DMS114 treated with DMSO at 0.1 percent for 48 hours (cell line): ENCODE measurements at regions not wholly inside any gene's neighbourhood (a gene's known extent, or its start where the extent isn't known, plus 50 kb on each side); places are given as distances from the start of the nearest gene placed in this dataset.

Experiments
- DNase-seq: peaks from one replicate; lab custom pipeline; 2025; ENCODE audit not compliant: unreplicated experiment; lab: John Stamatoyannopoulos, UW

DNA sequence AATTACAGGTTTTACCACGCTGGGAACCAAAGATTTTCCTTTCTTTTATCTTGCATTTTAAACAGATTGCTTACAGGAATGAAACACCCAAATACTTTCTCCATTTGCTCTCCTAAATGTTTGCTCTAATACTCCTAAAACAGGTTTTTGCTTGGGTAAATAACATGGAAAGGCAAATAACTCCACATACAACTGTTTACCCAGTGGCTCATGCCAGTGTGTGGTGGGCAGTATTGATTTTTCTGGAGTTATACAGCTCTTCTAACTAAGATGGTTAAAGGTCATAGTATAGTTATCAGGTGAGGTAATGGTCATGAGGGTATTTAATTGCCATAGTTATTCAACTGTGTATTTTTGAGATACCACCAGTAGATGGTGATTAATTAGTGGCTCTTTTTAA, 61.2 kb upstream of the RAB27B start:
- no peak for DNase-seq

DNA sequence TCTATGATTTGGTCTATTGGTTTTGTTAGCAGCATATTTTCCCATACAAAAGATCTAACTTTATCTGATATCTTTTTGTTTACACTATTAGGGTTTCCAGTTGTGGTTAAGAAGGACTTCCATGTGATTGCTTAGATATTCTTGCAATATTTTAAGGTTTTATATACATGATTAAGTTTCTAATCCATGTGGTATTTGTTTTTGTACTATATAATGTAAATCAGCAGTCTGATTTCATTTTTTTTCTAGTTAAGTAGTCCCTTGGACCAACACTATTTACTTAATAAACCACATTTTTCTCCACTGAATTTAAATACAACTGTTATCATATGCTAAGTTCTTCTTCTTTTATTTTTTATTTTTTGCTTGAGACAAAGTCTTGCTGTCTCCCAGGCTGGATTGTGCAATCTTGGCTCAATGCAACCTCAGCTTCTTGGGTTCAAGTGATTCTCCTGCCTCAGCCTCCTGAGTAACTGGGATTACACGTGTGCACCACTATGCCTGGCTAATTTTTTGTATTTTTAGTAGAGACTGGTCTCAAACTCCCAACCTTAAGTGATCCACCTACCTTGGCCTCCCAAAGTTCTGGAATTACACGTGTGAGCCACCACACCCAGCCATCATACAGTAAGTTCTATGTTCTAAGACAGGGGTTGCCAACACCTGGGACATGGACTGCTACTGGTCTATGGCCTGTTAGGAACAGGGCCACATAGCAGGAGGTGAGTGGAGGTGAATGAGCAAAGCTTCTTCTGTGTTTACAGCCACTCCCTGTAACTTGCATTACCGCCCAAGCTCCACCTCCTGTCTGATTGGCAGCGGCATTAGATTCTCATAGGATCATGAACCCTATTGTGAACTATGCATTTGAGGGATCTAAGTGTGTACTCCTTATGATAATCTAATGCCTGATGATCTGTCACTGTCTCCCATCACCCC, 58.5 kb upstream of the RAB27B start:
- no peak for DNase-seq

DNA sequence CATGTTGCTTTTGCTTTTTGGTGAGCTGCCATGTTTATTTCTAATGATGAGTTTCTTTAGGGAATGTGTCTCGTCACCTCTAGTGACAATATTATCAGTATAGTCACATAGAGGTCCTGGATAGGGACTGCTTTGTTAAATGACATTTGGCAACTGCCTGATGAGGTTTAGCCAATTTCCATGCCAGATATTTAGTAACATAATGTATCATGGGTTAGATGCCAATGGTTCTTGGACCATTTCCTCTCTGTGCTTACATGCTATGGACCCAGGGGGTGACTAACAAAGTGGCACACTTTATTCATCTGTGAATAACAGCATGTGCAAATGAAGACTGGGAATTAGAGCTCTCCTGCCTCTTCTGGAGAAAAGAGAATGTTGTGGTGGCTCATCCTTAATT, 56.2 kb upstream of the RAB27B start:
- DNase-seq, result no peak

DNA sequence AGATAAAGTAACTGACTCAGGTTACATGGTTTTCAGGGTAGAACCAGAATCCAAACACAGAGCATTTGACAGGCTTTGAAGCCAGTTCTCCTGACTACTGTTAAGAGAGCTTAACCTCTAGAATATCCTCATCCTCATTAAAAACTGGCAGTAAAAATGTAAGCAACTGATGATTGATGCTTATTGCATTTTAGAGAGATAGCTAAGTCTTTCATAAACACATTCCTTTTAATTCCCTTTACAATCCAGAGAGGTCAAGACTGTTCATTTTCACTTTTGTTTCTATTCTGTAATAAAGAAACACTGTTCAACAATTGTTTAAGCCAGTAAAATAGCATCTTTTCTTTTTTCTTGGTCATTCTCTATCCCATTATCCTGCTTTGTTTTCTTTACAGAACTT, 53.9 kb upstream of the RAB27B start:
- no peak for DNase-seq

DNA sequence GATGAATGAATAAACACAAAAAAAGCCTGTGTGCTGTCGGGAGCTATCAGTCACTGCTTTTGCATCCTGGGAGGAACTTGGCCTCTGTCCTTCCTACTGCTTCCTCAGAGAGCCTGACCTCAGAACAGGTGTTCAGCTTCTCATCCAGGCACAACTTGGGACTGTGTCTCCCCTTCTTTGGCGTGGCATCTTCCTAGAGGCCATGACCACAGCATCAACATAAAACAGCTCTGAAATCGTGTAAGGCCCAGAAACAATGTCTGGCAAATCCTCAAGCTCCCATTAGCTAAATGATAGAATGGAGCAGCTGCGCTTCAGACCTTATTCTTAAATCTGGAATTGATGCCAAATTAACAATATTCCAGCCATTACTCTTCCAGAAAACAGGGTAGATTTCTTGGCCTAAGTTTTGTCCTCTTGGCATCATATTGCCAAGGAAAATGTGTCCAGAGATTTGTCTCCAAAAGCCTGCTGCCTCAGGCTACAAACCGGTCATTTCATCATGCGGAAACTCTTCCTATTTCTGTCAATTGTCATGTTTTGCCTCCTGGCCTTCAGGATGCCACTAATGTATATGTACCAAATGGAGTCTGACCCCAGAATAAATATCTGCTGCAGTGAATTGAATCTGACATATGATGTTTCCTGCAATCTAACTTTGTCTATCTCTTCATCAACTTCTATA, 53.2 kb upstream of the RAB27B start:
- DNase-seq, result no peak

DNA sequence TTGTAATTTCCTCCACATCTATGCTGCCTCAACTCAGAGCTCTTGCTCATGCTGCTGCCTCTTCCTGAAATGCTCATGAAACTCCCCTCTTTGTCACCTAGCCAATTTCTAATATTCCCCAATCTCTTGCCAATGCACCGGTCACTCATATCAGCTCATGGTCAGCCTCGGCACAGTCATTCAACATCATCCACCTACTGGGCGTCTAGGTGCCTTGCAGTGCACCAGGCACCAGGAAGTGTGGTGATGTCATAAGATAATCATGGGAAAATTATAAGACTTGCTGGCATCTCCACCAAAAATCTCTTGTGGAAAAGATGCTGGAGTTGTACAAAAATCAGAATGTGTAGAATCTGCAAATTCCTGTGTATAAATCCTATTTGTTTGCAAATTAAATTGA, 52.6 kb upstream of the RAB27B start:
- no peak for DNase-seq

DNA sequence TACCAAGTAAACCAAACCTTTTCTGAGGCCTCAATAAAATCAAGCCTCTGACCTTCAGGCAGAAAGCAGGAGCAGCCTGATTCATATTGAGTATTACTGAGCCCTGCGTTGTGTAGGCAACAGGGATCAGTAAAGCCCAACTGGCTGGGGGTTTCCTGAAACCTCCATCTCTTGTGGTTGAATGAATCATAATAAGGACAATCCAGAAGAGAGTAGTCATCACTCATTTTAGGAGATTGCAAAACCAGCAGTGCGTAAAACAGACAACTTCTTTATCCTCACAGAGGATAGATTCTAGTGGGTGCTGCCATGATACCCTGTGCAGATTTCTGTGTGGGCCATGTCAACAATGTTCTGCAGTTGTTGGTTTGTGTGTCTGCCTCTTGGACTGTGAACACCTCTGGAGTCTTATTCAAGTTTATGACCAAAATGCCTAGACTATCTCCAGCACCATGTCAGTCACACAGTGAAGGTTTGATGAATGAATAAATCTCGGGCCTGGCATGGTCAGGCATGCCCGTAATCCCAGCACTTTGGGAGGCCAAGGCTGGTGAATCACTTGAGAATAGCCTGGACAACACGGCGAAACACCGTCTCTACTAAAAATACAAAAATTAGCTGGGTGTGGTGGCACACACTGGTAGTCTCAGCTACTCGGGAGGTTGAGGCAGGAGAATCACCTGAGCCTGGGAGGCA, 51.8 kb upstream of the RAB27B start:
- no peak for DNase-seq

DNA sequence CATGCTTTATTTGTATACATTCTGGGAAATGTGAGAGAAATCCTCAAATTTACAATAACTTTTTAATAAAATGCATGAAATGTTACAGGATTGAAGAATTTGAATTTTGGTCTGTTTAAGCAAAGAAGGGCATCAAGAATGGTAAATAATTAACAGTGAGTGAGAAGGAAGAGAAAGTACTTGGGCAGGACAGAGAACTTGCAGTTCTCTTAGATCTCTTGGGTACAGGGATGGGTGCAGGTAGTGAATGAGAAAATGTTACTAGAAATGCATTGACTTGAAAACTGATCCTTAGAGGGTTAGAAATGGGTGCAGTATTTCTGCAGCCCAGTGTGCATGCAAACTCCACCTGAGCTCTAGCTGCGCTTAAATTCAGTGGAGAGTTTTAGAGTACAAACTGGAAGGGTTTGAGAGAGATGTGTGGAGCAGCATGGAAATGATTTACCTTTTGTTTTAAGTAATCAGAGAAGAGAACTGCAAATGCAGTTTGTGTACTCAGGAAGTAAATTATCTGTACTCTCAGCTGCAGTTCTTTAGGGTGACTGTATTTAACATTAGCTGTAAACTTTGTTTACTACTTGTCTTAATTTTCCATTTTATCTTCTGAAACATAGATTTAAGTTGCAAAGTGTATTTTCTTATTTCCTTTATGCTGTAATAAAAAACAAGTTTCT, 51.0 kb upstream of the RAB27B start:
- DNase-seq, result no peak

DNA sequence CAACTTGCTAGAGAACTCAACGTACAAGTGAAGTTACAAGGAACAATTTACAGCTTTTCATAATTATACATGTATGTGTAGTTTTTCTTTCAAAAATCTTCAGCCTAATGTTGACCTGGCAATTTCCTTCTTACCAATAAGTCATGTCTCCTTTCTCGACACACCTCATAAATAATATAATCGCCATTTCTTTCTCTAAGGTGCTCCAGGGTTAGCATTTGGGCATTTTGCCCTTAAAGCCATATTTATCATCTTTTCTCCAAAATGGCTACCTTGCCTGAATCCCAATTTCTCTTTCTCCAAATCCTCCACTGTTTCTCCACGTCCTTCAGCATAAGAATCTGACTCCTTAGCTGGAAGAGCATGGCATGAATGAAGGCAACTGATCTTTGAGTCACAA, 50.3 kb upstream of the RAB27B start:
- DNase-seq, result no peak
